Peyer's patch (tissue), 4 donors: ENCODE measurements at regions not wholly inside any gene's neighbourhood (a gene's known extent, or its start where the extent isn't known, plus 50 kb on each side); places are given as distances from the start of the nearest gene placed in this dataset.

ENCODE experiments used
- CTCF ChIP-seq, 6 experiments: fragments of 450-650 bp in 4 of 6; fragments of 200-600 bp in 2 of 6; sonication (generic) in 1 of 6; IDR thresholded peaks; one replicate each; pipeline ENCODE4 v1.5.1; 2017 to 2019; ENCODE audit warnings: antibody characterized with exemption in 6 of 6, mild to moderate bottlenecking in 3 of 6, moderate library complexity in 1 of 6
- POLR2A ChIP-seq, 2 donors: fragments of 450-650 bp; IDR thresholded peaks; one replicate each; pipeline ENCODE4 v1.5.1; 2017; ENCODE audit warnings: antibody characterized with exemption in 2 of 2, mild to moderate bottlenecking in 2 of 2, moderate library complexity in 2 of 2

DNA sequence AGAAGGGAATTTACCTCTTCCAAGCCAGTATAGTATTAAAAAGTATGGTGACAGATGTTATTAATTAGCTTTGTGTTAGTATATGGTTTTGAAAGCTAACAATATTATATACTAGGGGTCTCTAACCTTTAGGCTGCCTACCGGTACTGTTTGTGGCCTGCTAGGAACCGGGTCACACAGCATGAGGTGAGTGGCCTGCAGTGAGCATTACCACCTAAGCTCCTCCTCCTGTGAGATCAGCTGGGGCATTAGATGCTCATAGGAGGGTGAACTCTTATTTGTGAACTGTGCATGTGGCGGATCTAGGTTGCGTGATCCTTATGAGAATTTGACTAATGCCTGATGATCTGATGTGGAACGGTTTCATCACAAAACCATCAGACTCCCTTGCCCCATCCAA is 583.4 kb upstream of the CDH2 start:
- TF ChIP-seq POLR2A (IDR thresholded peaks at IDR 0.05) (no peak), CTCF (IDR thresholded peaks at IDR 0.05) (no peak)
